ENCODE measurements at regions not wholly inside any gene's neighbourhood (a gene's known extent, or its start where the extent isn't known, plus 50 kb on each side); places are given as distances from the start of the nearest gene placed in this dataset.

DNA sequence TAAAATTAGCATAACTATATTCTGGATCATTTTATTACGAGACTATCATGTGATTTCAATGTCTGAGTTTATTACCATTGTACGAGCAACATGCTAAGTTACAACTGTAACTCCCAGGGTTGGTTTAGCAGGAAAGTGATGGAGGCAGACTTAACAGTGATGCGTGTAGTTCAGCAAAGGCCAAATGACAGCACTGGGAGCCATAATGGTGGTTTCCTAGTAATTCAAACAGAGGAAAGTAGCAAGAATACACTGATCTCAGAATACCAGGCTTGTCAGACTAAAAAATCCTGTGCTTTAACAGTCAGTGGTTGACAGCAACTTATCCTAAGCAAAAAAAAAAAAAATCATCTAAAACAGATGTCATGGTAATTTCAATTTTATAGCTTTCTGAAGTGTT is 229.6 kb downstream of the KLF12 start:
- no peak overlapping the region for H3K4me3 ChIP-seq (replicated peaks; ENCODE audit: low read depth, low read length)
- DNase-seq (ENCODE audit: extremely low read depth, insufficient read length), result no peak
- no peaks in the 10 kb centered on the region for H3K36me3 ChIP-seq (ENCODE audit: control insufficient read depth, insufficient read depth, low read length)
- no peaks in the 10 kb centered on the region for H3K27me3 ChIP-seq (replicated peaks; ENCODE audit: control insufficient read depth, insufficient read depth, low read length)
- TF ChIP-seq, protein P1, sequence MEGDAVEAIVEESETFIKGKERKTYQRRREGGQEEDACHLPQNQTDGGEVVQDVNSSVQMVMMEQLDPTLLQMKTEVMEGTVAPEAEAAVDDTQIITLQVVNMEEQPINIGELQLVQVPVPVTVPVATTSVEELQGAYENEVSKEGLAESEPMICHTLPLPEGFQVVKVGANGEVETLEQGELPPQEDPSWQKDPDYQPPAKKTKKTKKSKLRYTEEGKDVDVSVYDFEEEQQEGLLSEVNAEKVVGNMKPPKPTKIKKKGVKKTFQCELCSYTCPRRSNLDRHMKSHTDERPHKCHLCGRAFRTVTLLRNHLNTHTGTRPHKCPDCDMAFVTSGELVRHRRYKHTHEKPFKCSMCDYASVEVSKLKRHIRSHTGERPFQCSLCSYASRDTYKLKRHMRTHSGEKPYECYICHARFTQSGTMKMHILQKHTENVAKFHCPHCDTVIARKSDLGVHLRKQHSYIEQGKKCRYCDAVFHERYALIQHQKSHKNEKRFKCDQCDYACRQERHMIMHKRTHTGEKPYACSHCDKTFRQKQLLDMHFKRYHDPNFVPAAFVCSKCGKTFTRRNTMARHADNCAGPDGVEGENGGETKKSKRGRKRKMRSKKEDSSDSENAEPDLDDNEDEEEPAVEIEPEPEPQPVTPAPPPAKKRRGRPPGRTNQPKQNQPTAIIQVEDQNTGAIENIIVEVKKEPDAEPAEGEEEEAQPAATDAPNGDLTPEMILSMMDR (IDR thresholded peaks at IDR 0.05; ENCODE audit: insufficient read depth, low read length, poor library complexity, severe bottlenecking), result no peak

DNA sequence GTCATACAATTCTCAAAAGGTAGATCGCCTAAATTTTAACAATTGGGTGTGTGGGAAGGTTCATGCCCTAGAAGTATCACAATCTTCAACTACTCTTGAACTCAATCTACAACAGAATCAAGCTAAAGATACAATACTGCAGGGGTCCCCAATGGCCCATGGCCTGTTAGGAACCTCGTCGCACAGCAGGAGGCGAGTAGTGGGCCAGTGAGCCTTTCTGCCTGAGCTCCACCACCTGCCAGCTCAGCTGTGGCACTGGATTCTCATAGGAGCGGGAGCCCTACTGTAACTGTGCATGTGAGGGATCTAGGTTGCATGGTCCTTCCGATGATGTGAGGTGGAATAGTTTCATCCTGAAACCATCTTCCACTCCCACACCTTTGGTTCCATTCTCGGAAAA is 230.6 kb downstream of the KLF12 start:
- no peaks in the 10 kb centered on the region for H3K27me3 ChIP-seq (replicated peaks; ENCODE audit: control insufficient read depth, insufficient read depth, low read length)
- TF ChIP-seq, protein P1 (IDR thresholded peaks at IDR 0.05; ENCODE audit: insufficient read depth, low read length, poor library complexity, severe bottlenecking), result no peak
- no peak for DNase-seq (ENCODE audit: extremely low read depth, insufficient read length)
- H3K36me3 ChIP-seq (ENCODE audit: control insufficient read depth, insufficient read depth, low read length), result no peaks in the 10 kb centered on the region
- H3K4me3 ChIP-seq (replicated peaks; ENCODE audit: low read depth, low read length), result no peak overlapping the region

DNA sequence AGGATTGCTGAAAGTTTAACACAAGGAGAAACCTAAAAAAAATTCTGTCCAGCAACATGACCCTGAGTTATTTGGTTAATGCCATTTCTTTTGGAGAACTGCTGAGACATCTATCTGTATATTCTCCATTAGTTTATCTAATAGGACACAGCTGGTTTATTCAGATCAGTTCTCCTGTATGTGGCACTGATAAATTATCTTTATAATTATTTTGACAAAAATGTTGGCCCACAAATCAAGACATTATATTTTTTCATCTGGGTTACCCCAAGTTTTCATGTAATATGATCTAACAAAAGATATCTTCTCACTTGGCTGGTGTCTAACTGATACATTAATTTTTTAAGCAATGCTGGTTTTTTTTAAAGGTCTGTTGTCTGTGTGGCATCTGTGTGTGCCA is 231.4 kb downstream of the KLF12 start:
- Histone ChIP-seq H3K4me3 (replicated peaks; ENCODE audit: low read depth, low read length) (no peak overlapping the region), H3K36me3 (ENCODE audit: control insufficient read depth, insufficient read depth, low read length) (no peaks in the 10 kb centered on the region), H3K27me3 (replicated peaks; ENCODE audit: control insufficient read depth, insufficient read depth, low read length) (no peaks in the 10 kb centered on the region)
- DNase-seq (ENCODE audit: extremely low read depth, insufficient read length), result no peak
- TF ChIP-seq, protein P1 (IDR thresholded peaks at IDR 0.05; ENCODE audit: insufficient read depth, low read length, poor library complexity, severe bottlenecking), result no peak

DNA sequence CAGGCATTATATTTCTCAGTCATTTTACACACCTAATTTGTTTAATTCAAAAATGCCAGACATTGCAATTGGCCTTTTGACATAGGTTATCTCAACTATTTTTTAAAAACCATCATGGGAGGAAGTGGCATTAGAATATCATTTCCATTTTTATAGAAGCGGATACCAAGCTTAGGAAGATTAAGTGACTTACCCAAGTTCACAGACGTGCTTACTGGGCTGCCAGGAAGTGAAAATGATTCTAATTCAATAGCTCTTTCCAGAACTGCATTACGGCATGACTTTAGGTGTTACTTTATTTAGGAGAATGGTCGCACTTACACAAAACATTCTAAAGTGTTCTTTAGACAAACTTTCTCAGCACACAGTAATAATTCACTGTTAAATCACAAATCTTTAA is 231.9 kb downstream of the KLF12 start:
- H3K36me3 ChIP-seq (ENCODE audit: control insufficient read depth, insufficient read depth, low read length), result no peaks in the 10 kb centered on the region
- H3K27me3 ChIP-seq (replicated peaks; ENCODE audit: control insufficient read depth, insufficient read depth, low read length), result no peaks in the 10 kb centered on the region
- TF ChIP-seq, protein P1 (IDR thresholded peaks at IDR 0.05; ENCODE audit: insufficient read depth, low read length, poor library complexity, severe bottlenecking), result no peak
- no peak overlapping the region for H3K4me3 ChIP-seq (replicated peaks; ENCODE audit: low read depth, low read length)
- DNase-seq (ENCODE audit: extremely low read depth, insufficient read length), result no peak

DNA sequence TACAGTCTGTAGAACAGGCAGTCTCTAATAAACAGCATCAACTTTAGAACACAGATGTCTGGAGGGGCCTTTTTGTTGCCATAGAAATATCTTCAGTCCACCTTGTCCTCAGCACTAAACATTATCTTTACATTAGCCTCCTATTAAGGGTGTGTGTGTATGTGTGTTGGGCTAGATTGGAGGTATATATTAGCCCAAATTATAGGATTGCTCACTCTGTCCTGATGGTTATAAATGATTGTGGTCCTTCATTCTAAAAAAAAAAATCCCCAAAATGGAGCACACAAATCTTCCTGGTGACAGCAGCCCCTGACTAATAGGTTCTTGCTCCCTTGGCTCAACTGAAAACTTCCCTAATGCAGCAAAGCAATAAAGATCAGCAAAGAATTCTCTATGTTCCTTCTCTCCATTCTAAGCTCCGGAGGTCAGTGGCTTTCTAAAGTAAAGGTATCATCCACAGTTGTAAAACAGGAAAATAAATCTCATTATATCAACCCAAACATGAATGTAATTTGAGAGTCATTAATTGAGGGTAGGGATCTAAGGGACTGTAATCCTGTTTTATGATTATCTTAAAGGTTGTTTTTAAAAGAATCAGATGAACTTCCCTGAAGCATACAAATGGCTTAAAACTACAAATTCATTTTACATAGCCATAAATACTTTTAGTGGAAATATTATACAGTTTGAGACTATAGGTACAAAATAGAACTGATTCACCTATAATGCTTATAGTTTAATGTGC is 232.7 kb downstream of the KLF12 start:
- H3K27me3 ChIP-seq (replicated peaks; ENCODE audit: control insufficient read depth, insufficient read depth, low read length), result no peaks in the 10 kb centered on the region
- H3K4me3 ChIP-seq (replicated peaks; ENCODE audit: low read depth, low read length), result no peak overlapping the region
- TF ChIP-seq, protein P1 (IDR thresholded peaks at IDR 0.05; ENCODE audit: insufficient read depth, low read length, poor library complexity, severe bottlenecking), result no peak
- H3K36me3 ChIP-seq (ENCODE audit: control insufficient read depth, insufficient read depth, low read length), result no peaks in the 10 kb centered on the region
- DNase-seq (ENCODE audit: extremely low read depth, insufficient read length), result no peak

DNA sequence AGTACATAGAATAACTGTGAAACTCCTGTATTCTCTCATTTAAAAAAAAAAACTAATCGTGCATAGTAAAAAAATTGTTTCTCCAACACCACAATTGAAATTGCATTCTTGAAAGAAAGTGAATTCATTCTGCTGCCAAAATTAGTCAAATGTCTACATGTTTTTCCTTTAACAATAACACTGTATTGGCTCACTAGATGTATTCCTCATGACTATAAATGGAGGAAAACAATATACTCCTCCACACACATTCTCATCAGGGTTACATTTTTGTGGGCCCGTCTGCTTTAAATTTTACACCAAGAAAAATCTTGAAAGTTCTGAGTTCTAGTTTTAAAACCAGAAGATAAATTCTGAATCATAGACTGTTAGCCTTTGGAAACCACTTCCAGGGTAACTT is 233.6 kb downstream of the KLF12 start:
- no peak overlapping the region for H3K4me3 ChIP-seq (replicated peaks; ENCODE audit: low read depth, low read length)
- TF ChIP-seq, protein P1 (IDR thresholded peaks at IDR 0.05; ENCODE audit: insufficient read depth, low read length, poor library complexity, severe bottlenecking), result no peak
- DNase-seq (ENCODE audit: extremely low read depth, insufficient read length), result no peak
- no peaks in the 10 kb centered on the region for H3K36me3 ChIP-seq (ENCODE audit: control insufficient read depth, insufficient read depth, low read length)
- H3K27me3 ChIP-seq (replicated peaks; ENCODE audit: control insufficient read depth, insufficient read depth, low read length), result no peaks in the 10 kb centered on the region
